Heart left ventricle (tissue), 16 donors: ENCODE measurements at regions not wholly inside any gene's neighbourhood (a gene's known extent, or its start where the extent isn't known, plus 50 kb on each side); places are given as distances from the start of the nearest gene placed in this dataset.
A peak's percentile ranks its signal among the peaks of the same experiment; 100 is the strongest.

Experiments used
- ATAC-seq, 4 donors: fragments of 200-7000 bp; cut with Tn5 transposase; one replicate each; pipeline ENCODE4 v1.9.1; 2020 to 2022; ENCODE audit warnings: moderate library complexity in 4 of 4, mild to moderate bottlenecking in 3 of 4, moderate number of reproducible peaks in 1 of 4
- DNase-seq, 5 donors: peaks; one replicate each; pipeline ENCODE4 v3.0.0-alpha.2; 2020
- H3K27ac ChIP-seq, 12 donors: fragments of 200-600 bp; sonication (generic) in 4 of 12; one replicate each; pipeline versions ENCODE4 v1.5.0 to v1.8.0; 2016 to 2022; ENCODE audit warnings: mild to moderate bottlenecking in 2 of 12
- H3K27me3 ChIP-seq, 9 donors: fragments of 200-600 bp; sonication (generic) in 2 of 9; one replicate each; pipeline versions ENCODE4 v1.5.1 to v1.8.0; 2016 to 2022; ENCODE audit warnings: mild to moderate bottlenecking in 3 of 9
- H3K36me3 ChIP-seq, 9 donors: fragments of 200-600 bp; sonication (generic) in 2 of 9; one replicate each; pipeline versions ENCODE4 v1.5.0 to v1.8.0; 2018 to 2022; ENCODE audit warnings: mild to moderate bottlenecking in 2 of 9
- H3K4me1 ChIP-seq, 12 donors: fragments of 200-600 bp; sonication (generic) in 4 of 12; one replicate each; pipeline versions ENCODE4 v1.5.0 to v1.8.0; 2016 to 2022; ENCODE audit warnings: mild to moderate bottlenecking in 3 of 12
- H3K4me3 ChIP-seq, 12 donors: fragments of 200-600 bp; sonication (generic) in 4 of 12; one replicate each; pipeline versions ENCODE4 v1.5.0 to v1.8.0; 2017 to 2022; ENCODE audit warnings: mild to moderate bottlenecking in 9 of 12, moderate library complexity in 4 of 12
- H3K9me3 ChIP-seq, 12 donors: fragments of 200-600 bp; sonication (generic) in 4 of 12; one replicate each; pipeline versions ENCODE4 v1.5.0 to v1.8.0; 2016 to 2022; ENCODE audit warnings: mild to moderate bottlenecking in 1 of 12
- CTCF ChIP-seq, 12 donors: fragments of 200-600 bp; sonication (generic) in 4 of 12; IDR thresholded peaks; one replicate each; pipeline versions ENCODE4 v1.5.0 to v1.8.0; 2018 to 2022; ENCODE audit warnings: antibody characterized with exemption in 12 of 12, mild to moderate bottlenecking in 5 of 12
- POLR2A ChIP-seq, 2 donors: fragments of 450-650 bp; IDR thresholded peaks; one replicate each; pipeline ENCODE4 v1.6.1; 2017; ENCODE audit warnings: antibody characterized with exemption in 2 of 2, mild to moderate bottlenecking in 2 of 2, moderate library complexity in 2 of 2
- WGBS, 4 donors: extraction: QIAGEN DNeasy Blood & Tissue Kit in 2 of 4; methylation state at CpG; one replicate each; pipeline versions ENCODE4 v1.1.5 to v1.1.7; 2013 to 2018; 5-methylcytosine and 5-hydroxymethylcytosine counted together
- intact Hi-C, 10 donors: fragments of 100-400 bp; cut with DNase I; formaldehyde crosslinking; loops; one replicate each; pipeline versions ENCODE4 v1.11.1 to v1.14.2; 2022
- donor health status: ischemic (EF 13 %, LVEDD 7.1; RV severe dilation, severe dysfunction).
- donor health status: healthy with polysubstance abuse.
- donor health status: DM: no; HTN: yes; CAD: no.
- donor health status: DM: no; HTN: no; CAD: no.
- donor health status: ischemic (EF 25% LVEDD 6.9; RV normal size, moderate dysfunction).
- donor health status: ischemic (EF 25% LVEDD 5.7; RV mildly dilated, moderate dysfunction).
- donor health status: healthy.
- donor health status: DM: yes; HTN: yes; CAD: no.
- donor health status: ischemic (EF 35%, LVEDD 5.7; RV mildly dilated, moderate dysfunction).
- donor health status: nonischemic (EF 11% LVEDD 7.7; RV severe dilation, severe dysfunction).
- donor health status: DM: yes; HTN: yes; CAD: no.
- donor health status: PGD.
- donor health status: ischemic (EF 29% LVEDD 5.4; RV normal size, mild dysfunction).
- donor health status: nonischemic (EF 23%, LVEDD 6.1; RV moderate dilation, normal function).

- H3K27me3 ChIP-seq = no peaks in the 10 kb centered on the region
- no peak overlapping the region for H3K4me3 ChIP-seq
- H3K4me1 ChIP-seq = no peaks in the 10 kb centered on the region
- TF ChIP-seq POLR2A (IDR thresholded peaks at IDR 0.05) (no peak), CTCF (IDR thresholded peaks at IDR 0.05) (no peak)
- H3K27ac ChIP-seq = no peak overlapping the region
- intact Hi-C loops = loop anchor here in 8 of 10 donors (1.0 to 10.0 kb wide), 8 partner anchors 31 to 703 kb away; partner anchors contain the start of gene SIPA1L1 (in 1 of the 8)
- DNase-seq (no peak), ATAC-seq (peak in 1 of 4 donors; percentile 20)
- peaks cover 0 to 3% (median 0%) of the 10 kb centered on the region in 12 donors for H3K9me3 ChIP-seq
- H3K36me3 ChIP-seq = peaks cover 0 to 17% (median 10%) of the 10 kb centered on the region in 9 donors
- WGBS, 4 donors = 77 to 87% (median 86%) methylated on average over 3 of the region's 3 CpGs
Observed at GRCh38 chr14:71721791-71722190, 210.4 kb upstream of the RGS6 start.

DNA sequence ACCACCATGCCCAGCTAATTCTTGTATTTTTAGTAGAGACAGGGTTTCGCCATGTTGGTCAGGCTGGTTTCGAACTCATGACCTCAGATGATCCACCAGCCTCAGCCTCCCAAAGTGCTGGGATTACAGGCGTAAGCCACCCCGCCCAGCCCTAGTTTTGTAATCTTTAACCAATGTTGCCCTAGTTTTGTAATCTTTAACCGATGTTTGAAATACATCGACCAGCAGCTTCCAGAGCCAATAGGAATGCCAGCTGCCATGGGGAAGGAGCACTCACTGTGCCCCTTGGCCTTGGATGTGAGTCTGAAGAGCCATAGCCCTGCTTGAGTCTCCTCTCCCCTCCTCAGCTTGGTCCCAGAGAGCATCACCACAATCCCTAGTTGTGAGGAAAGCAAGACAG, 209.3 kb upstream of the RGS6 start:
- intact Hi-C loops = loop anchor here in 6 of 10 donors (5.0 to 10.0 kb wide), 4 partner anchors 132 to 702 kb away; partner anchors contain the start of gene SIPA1L1 (in 1 of the 6)
- TF ChIP-seq CTCF (IDR thresholded peaks at IDR 0.05) = no peak
- 93 to 98% (median 97%) methylated on average over 6 of the region's 6 CpGs for WGBS, 4 donors

DNA sequence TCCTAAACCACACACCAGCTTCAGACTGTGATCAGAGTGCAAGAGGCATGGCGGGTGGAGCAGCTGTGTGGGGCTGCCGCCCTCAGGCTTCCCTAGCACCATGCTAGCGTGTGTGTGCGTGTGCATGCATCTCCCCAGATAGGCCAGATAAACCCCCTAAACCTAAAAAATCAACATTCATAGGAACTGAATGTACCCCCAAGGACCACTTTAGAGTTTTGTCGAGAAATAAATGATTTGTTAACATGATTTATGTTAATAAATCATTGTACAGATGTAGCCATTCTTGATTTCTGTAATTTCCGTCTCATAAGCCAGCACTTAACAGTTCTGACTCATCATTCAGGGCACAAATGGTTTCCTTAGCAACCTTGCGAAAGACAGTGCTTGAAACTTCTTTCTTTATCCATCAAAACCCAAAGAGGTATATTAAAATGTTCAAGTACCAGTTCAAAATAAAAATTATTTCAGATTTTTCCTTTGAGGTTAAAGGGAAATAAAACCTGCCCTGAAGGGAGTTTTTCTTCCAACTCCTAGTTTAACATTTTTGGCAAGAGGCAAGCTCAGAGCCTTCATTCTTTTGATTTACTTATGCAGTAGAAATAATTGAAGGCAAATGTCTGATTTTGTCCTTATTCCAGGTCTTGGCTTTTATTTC, 206.2 kb upstream of the RGS6 start:
- no peaks in the 10 kb centered on the region for H3K27me3 ChIP-seq
- 92 to 93% (median 93%) methylated on average over 7 of the region's 7 CpGs for WGBS, 4 donors
- no peaks in the 10 kb centered on the region for H3K4me1 ChIP-seq
- H3K9me3 ChIP-seq = no peaks in the 10 kb centered on the region
- TF ChIP-seq POLR2A (IDR thresholded peaks at IDR 0.05) (no peak), CTCF (IDR thresholded peaks at IDR 0.05) (no peak)
- H3K27ac ChIP-seq = no peak overlapping the region
- no peak for ATAC-seq
- no peak for DNase-seq
- no peak overlapping the region for H3K4me3 ChIP-seq
- H3K36me3 ChIP-seq = peaks cover 0 to 34% (median 22%) of the 10 kb centered on the region in 9 donors
- intact Hi-C loops = loop anchor here in 5 of 10 donors (10.0 kb wide), 3 partner anchors 129 to 699 kb away; partner anchors contain the start of gene SIPA1L1 (in 1 of the 5)

More for the DNA sequence above, 209.3 kb upstream of the RGS6 start:
- ATAC-seq (no peak), DNase-seq (no peak)
- H3K36me3 ChIP-seq = peaks cover 0 to 17% (median 10%) of the 10 kb centered on the region in 9 donors
- no peaks in the 10 kb centered on the region for H3K4me1 ChIP-seq
- no peak overlapping the region for H3K4me3 ChIP-seq
- H3K27me3 ChIP-seq = no peaks in the 10 kb centered on the region
- H3K27ac ChIP-seq = no peak overlapping the region
- peaks cover 0 to 3% (median 0%) of the 10 kb centered on the region in 12 donors for H3K9me3 ChIP-seq

GRCh38 chr14:71726580-71727021, 205.6 kb upstream of the RGS6 start:
- no peak overlapping the region for H3K4me3 ChIP-seq
- 91 to 98% (median 96%) methylated on average over 3 of the region's 3 CpGs for WGBS, 4 donors
- no peaks in the 10 kb centered on the region for H3K4me1 ChIP-seq
- H3K36me3 ChIP-seq = peaks cover 0 to 39% (median 24%) of the 10 kb centered on the region in 9 donors
- TF ChIP-seq CTCF (IDR thresholded peaks at IDR 0.05) (no peak), POLR2A (IDR thresholded peaks at IDR 0.05) (no peak)
- no peak overlapping the region for H3K27ac ChIP-seq
- DNase-seq (no peak), ATAC-seq (no peak)
- H3K27me3 ChIP-seq = no peaks in the 10 kb centered on the region
- H3K9me3 ChIP-seq = no peaks in the 10 kb centered on the region
- intact Hi-C loops = loop anchor here in 5 of 10 donors (10.0 kb wide), 3 partner anchors 128 to 698 kb away; partner anchors contain the start of gene SIPA1L1 (in 1 of the 5)
